ENCODE measurements at regions not wholly inside any gene's neighbourhood (a gene's known extent, or its start where the extent isn't known, plus 50 kb on each side); places are given as distances from the start of the nearest gene placed in this dataset.

- in situ Hi-C loops (cut with MboI; ENCODE audit: low pct_unique_long_range_greater_than_20kb, low sequenced_read_pairs, unreplicated experiment): no loop called here
- TF ChIP-seq, protein P1, sequence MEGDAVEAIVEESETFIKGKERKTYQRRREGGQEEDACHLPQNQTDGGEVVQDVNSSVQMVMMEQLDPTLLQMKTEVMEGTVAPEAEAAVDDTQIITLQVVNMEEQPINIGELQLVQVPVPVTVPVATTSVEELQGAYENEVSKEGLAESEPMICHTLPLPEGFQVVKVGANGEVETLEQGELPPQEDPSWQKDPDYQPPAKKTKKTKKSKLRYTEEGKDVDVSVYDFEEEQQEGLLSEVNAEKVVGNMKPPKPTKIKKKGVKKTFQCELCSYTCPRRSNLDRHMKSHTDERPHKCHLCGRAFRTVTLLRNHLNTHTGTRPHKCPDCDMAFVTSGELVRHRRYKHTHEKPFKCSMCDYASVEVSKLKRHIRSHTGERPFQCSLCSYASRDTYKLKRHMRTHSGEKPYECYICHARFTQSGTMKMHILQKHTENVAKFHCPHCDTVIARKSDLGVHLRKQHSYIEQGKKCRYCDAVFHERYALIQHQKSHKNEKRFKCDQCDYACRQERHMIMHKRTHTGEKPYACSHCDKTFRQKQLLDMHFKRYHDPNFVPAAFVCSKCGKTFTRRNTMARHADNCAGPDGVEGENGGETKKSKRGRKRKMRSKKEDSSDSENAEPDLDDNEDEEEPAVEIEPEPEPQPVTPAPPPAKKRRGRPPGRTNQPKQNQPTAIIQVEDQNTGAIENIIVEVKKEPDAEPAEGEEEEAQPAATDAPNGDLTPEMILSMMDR (IDR thresholded peaks at IDR 0.05; ENCODE audit: extremely low read depth, insufficient read depth, missing control alignments): no peak
- DNase-seq (ENCODE audit: low spot score): no peak
Measured at GRCh38 chr5:173709145-173709544, 92.7 kb upstream of the BOD1 start.

- no peak for DNase-seq (ENCODE audit: low spot score)
- TF ChIP-seq, protein P1 (IDR thresholded peaks at IDR 0.05; ENCODE audit: extremely low read depth, insufficient read depth, missing control alignments): no peak
- in situ Hi-C loops (cut with MboI; ENCODE audit: low pct_unique_long_range_greater_than_20kb, low sequenced_read_pairs, unreplicated experiment): no loop called here
Measured at GRCh38 chr5:173709761-173710160, 93.3 kb upstream of the BOD1 start.

- in situ Hi-C loops (cut with MboI; ENCODE audit: low pct_unique_long_range_greater_than_20kb, low sequenced_read_pairs, unreplicated experiment): no loop called here
- no peak for DNase-seq (ENCODE audit: low spot score)
- TF ChIP-seq, protein P1 (IDR thresholded peaks at IDR 0.05; ENCODE audit: extremely low read depth, insufficient read depth, missing control alignments): no peak
Measured at GRCh38 chr5:173710528-173710927, 94.1 kb upstream of the BOD1 start.

- TF ChIP-seq, protein P1 (IDR thresholded peaks at IDR 0.05; ENCODE audit: extremely low read depth, insufficient read depth, missing control alignments): no peak
- in situ Hi-C loops (cut with MboI; ENCODE audit: low pct_unique_long_range_greater_than_20kb, low sequenced_read_pairs, unreplicated experiment): no loop called here
- DNase-seq (ENCODE audit: low spot score): no peak
Measured at GRCh38 chr5:173711466-173711865, 95.0 kb upstream of the BOD1 start.

GRCh38 chr5:173712609-173713175, 96.2 kb upstream of the BOD1 start:
- TF ChIP-seq, protein P1 (IDR thresholded peaks at IDR 0.05; ENCODE audit: extremely low read depth, insufficient read depth, missing control alignments): no peak
- in situ Hi-C loops (cut with MboI; ENCODE audit: low pct_unique_long_range_greater_than_20kb, low sequenced_read_pairs, unreplicated experiment): no loop called here
- no peak for DNase-seq (ENCODE audit: low spot score)

GRCh38 chr5:173714551-173715428, 98.3 kb upstream of the BOD1 start:
- TF ChIP-seq, protein P1 (IDR thresholded peaks at IDR 0.05; ENCODE audit: extremely low read depth, insufficient read depth, missing control alignments): no peak

More at GRCh38 chr5:173714551-173715428, 98.3 kb upstream of the BOD1 start:
- no peak for DNase-seq (ENCODE audit: low spot score)
- in situ Hi-C loops (cut with MboI; ENCODE audit: low pct_unique_long_range_greater_than_20kb, low sequenced_read_pairs, unreplicated experiment): no loop called here
